Right ventricle myocardium inferior (tissue), 1 donor: ENCODE measurements at regions not wholly inside any gene's neighbourhood (a gene's known extent, or its start where the extent isn't known, plus 50 kb on each side); places are given as distances from the start of the nearest gene placed in this dataset.

Experiments
- ATAC-seq: fragments of 200-7000 bp; cut with Tn5 transposase; one replicate; pipeline ENCODE4 v1.9.1; 2020; ENCODE audit warnings: mild to moderate bottlenecking, moderate library complexity
- DNase-seq: peaks from one replicate; pipeline ENCODE4 v3.0.0; 2021; ENCODE audit errors: missing footprints
- intact Hi-C: fragments of 100-400 bp; cut with DNase I; formaldehyde crosslinking; loops from one replicate; pipeline ENCODE4 v1.11.0; 2022
- donor health status: DM: no; HTN: yes; CAD: no; lungs with severe emphysema.

GRCh38 chr9:105053209-105053652, 125.3 kb upstream of the ABCA1 start:
- intact Hi-C loops = no loop called here
- no peak for DNase-seq
- no peak for ATAC-seq

GRCh38 chr9:105054491-105054890, 126.5 kb upstream of the ABCA1 start:
- intact Hi-C loops = no loop called here
- DNase-seq (no peak), ATAC-seq (no peak)

DNA sequence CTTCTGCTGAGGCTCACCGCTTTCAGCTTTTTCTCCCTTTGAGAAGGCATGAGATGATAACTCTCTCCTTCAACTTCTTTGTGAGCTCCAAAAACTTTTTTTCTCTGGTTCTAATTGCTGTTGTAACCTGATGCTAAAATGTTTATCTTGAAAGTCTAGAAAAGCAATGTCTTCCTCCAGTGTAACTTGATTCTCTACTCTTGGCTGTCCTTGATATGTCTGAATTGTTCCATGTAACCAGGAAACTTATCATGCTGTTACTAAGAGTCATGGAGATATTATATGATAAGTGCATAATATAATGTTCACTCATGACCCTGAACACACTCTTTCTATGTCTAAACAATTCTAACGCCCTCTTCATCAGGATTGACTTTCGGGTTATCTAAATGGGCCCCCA, 128.0 kb upstream of the ABCA1 start:
- DNase-seq = no peak
- ATAC-seq = no peak
- intact Hi-C loops = no loop called here

DNA sequence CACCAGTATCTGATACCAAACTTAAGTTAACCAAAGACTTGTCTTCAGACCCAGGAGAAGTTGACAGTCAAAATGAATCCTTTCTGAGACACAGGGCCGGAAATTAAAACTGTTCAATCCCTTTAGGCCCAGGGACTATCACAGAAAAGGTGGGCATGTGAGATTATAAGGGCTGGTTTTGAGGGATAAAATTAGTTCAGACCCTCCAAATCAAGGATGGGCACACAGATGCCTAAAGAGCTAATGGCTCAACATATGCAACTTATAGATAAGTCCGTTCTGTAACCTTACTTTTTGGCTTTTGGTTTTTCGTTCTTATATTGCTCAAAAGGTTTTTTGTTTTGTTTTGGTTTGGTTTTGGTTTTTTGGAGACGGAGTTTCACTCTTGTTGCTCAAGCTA, 129.6 kb upstream of the ABCA1 start:
- intact Hi-C loops = no loop called here

DNA sequence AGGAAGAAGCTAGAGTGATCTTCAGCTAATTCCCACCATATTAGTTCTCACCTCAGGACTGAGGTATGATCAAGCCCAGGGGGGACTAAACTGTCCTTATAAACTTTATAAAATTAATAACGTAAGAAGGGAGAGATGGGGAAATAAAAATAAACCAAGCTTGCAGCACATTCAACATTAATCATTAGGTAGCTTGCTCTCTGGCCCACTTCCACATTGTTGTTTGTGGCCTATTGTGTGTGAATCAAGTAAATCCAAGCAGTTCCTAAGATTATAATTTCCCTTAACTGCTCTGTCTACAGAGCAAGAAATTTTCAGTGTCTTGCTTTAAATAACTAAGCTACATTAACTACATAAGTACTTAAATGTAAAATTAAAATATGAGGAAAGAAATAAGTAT, 131.3 kb upstream of the ABCA1 start:
- intact Hi-C loops = no loop called here
- ATAC-seq (no peak), DNase-seq (no peak)

More for the DNA sequence above, 129.6 kb upstream of the ABCA1 start:
- DNase-seq (no peak), ATAC-seq (no peak)

GRCh38 chr9:105062222-105062855, 134.4 kb upstream of the ABCA1 start:
- no peak for DNase-seq
- intact Hi-C loops = no loop called here
- ATAC-seq = no peak

- peak; percentile 98 for ATAC-seq
- peak; percentile 93 for DNase-seq
- intact Hi-C loops = loop anchor here (1.0 kb wide), 1 partner anchor 73 kb away; no protein-coding TSS in a partner anchor
Measured at GRCh38 chr9:105064248-105065097, 136.5 kb upstream of the ABCA1 start.

DNA sequence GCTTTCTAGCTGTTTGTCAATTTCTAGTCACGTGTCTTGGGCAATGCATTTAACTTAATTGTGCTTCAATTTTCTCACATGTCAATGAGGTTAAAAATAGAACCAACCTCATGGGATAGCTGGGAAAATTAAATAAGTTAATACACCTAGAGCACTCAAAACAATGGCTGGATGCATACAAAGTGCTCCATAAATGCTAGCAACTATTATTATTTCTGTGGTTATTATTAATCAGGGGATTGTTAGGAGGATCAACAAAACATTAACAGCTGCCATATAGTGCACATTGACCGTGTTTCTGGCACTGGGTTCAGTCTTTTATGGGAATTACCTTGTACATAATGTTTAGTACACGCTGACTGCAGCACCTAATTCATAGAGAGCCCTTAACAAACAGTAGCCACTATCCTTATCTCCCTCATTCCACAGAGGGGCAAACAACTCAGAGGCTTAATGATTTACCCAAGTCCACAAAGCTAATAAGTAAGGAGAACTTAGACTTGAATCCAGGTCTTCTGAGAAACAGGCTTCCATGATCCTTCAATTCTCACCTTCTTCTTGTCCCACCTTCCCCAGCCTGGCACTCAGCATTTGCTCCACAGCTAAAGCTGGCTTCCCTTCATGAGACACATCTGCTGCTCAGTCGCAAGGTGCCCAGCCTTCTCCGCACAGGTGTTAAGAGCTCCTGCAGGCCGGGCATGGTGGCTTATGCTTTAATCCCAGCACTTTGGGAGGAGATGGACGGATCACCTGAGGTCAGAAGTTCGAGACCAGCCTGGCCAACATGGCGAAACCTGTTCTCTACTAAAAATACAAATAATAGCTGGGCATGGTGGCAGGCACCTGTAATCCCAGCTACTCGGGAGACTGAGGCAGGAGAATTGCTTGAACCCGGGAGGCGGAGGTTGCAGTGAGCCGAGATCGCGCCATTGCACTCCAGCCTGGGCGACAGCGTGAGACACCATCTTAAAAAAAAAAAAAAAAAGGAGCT, 137.4 kb upstream of the ABCA1 start:
- intact Hi-C loops = no loop called here
- DNase-seq (no peak), ATAC-seq (no peak)

DNA sequence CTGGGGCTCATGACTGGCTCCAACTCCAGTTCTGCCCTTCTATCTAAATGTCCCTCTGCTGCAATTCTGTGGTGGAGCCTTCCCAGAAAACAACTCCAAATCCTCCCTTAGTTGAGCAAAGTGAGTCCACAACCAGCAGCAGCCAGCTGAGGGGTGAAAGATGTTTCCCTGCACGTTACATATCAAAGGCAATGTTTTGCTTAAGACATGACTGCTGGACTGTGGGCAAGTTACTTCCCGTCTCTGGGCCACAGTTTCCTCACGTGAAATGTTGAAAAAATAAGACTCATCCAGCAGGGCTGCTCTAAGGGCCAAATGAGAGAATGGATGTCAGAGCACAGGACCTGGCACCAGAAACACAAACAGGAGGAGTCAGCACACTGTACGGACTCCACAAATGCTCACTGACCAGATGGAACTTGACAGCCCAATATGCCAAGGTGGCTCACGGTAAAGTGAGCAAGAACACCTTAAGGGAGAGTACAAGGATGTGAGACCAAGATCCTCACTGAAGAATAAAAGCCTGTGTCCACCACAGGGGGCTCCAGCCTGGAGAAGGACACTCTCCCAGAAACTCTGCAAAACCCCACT, 138.4 kb upstream of the ABCA1 start:
- intact Hi-C loops = no loop called here
- DNase-seq = no peak
- no peak for ATAC-seq

GRCh38 chr9:105067895-105068580, 140.1 kb upstream of the ABCA1 start:
- intact Hi-C loops = no loop called here
- DNase-seq (no peak), ATAC-seq (no peak)

DNA sequence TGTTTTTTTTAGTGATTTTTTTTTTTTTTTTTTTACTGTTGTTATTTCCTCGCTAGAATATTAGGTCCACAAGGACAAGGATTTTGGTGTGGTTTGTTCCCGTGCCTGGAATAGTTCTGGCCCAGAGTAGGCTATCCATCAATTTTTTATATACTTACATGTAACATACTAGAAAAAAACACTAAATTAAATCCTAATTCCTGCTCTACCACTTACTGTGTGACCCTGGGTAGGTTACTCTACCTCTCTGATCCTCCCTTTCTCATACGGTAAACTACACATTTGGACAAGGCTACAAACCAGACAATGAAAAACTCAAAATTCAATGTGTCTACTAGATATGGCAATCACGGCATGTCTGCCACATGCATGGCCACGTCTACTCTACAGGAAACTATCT, 141.3 kb upstream of the ABCA1 start:
- intact Hi-C loops = no loop called here
- no peak for DNase-seq
- ATAC-seq = no peak

GRCh38 chr9:105069696-105070095, 141.7 kb upstream of the ABCA1 start:
- ATAC-seq (no peak), DNase-seq (no peak)
- intact Hi-C loops = no loop called here

DNA sequence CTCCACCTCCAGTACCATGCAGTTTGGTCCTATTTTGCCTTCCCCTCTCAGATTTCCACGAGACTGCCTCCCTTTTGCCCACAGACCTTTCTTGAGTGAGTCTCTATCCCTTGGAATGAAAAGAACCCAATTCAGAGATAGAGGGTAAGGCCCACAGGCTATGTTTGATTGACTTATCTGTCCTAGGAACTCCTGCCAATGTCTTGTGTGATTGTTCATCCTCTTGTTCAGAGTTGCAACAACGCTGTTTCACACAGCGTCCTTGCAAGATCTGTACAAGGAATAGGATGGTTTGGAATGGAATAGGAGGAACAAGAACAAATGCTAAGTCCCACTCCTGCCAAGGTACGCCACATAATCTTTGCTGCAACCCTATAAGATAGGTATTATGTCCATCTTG, 142.2 kb upstream of the ABCA1 start:
- intact Hi-C loops = no loop called here
- DNase-seq (no peak), ATAC-seq (no peak)

GRCh38 chr9:105072476-105072875, 144.5 kb upstream of the ABCA1 start:
- DNase-seq (no peak), ATAC-seq (no peak)
- intact Hi-C loops = no loop called here

- no peak for ATAC-seq
- intact Hi-C loops = no loop called here
Measured at GRCh38 chr9:105073147-105073546, 145.2 kb upstream of the ABCA1 start.

DNA sequence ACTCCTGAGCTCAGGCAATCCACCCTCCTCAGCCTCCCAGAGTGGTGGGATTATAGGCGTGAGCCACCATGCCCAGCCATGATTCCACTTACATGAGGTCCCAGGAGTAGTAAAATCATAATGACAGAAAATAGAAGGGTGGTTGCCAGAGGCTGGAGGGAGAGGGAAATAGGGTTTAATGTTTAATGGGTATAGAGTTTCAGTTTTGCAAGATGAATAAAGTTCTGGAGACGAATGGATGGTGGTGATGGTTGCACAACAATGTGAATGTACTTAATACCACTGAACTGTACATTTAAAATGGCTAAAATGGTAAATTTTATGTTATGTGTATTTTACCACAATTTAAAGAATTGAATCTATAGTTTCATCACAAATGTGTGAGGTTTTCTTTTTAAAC, 146.5 kb upstream of the ABCA1 start:
- intact Hi-C loops = no loop called here
- ATAC-seq (no peak), DNase-seq (no peak)

More at GRCh38 chr9:105073147-105073546, 145.2 kb upstream of the ABCA1 start:
- no peak for DNase-seq

DNA sequence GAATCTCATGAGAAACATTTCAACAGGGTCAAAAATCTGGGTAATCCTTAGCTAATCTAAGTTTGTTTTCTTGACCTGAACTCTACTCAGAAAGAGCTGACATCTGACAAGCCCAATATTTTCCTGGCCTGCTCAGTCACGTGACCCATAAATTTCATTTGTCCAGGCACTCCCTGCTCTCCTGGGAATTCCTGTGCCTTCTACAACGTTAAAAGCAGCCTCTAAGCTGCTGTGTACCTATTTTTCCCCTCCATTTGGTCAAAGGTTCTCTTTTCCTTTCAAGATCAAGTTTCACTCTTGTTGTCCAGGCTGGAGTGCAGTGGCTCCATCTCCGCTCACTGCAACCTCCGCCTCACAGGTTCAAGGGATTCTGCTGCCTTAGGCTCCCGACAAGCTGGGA, 148.8 kb upstream of the ABCA1 start:
- DNase-seq = no peak
- ATAC-seq = no peak
- intact Hi-C loops = no loop called here

- intact Hi-C loops = no loop called here
- DNase-seq (no peak), ATAC-seq (no peak)
Measured at GRCh38 chr9:105079457-105079856, 151.5 kb upstream of the ABCA1 start.
